HFF-Myc (cell line): ENCODE measurements at regions not wholly inside any gene's neighbourhood (a gene's known extent, or its start where the extent isn't known, plus 50 kb on each side); places are given as distances from the start of the nearest gene placed in this dataset.

Experiments
- DNase-seq: peaks from one replicate; pipeline ENCODE4 v3.0.0-alpha.2; 2011; ENCODE audit warnings: low read depth; ENCODE audit errors: extremely low read depth
- H3K4me3 ChIP-seq: replicated peaks from 2 replicates; pipeline ENCODE4 v1.5.1; 2011; ENCODE audit warnings: low read depth, mild to moderate bottlenecking, control low read depth, low read length
- CTCF ChIP-seq: IDR thresholded peaks from 2 replicates; pipeline ENCODE4 v1.5.1; 2012; ENCODE audit warnings: mild to moderate bottlenecking, low read depth, low read length, control low read depth; ENCODE audit errors: missing control alignments

DNA sequence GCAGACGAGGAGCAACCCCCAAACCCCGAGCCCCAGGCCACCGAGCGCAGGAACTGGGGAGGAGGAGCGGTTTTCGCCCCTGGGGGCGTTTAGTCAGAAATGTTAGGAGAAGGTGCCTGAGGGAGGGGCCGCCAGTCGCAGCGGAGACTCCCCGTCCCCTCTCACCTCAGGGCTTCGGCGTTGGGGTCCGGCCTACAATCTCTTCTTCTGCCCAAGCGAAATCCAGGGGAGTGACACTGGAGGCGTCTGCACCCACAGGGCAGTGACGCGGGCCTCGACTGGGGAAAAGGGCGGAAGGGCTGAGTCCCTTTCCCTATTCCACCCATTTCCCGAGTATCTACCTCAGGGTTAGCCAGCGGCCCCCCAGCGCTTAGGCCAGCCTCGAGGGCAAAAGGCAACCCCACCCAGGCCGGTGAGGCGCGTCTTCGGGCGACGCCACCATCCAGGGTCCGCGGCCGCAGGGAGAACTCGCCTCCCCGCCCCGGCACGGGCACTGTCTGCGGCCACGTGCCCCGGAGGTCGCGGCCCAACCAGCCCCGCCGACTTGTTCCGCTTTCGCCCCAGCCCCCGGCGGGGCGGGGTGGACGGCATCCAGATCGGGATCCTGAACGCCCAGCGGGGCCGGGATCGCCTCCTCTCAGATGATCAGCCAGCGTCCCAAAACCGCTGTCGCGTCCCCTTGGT lies 118.7 kb upstream of the BARHL2 start:
- no peak for TF ChIP-seq CTCF
- H3K4me3 ChIP-seq: no peak overlapping the region
- DNase-seq: no peak

DNA sequence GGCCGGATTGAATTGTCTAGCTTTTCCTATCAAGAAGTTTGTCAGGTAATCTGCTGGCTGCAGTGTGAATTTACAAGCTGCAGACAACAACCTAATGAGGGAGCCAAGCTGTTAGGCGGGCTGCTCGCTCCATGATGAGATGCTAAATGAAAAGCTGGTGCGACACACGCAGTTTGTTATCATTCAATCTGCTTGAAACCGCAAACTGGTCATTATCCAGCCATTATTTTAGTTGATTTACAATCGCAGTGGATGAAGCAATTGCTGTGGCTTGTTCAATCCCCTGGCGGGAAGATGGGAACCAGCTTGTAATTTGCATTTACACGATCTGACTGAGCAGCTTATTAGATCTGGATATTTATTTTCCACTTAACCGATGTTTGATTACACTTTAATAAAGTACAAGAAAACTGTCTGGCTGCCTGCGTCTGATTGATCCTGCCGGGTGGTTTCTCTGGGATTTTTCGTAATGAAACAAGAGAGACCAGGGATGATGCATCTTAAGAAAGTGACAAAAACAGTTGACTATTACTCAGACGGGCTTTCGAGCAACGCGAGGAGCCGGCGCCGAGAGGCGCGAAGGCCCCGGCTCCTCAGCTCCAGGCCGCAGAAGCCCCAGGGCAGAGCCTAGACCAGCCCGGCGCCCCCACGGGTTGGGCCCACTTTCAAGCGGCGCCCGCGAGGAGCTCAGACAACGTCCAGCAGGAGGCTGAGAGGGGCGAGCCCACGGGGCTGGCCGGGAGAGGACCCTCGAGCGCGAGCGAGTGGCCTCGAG lies 118.0 kb upstream of the BARHL2 start:
- DNase-seq: no peak
- no peak overlapping the region for H3K4me3 ChIP-seq
- TF ChIP-seq CTCF: no peak

- no peak overlapping the region for H3K4me3 ChIP-seq
- no peak for DNase-seq
- no peak for TF ChIP-seq CTCF
These were observed 117.3 kb upstream of the BARHL2 start for GRCh38 chr1:90834354-90834885.

DNA sequence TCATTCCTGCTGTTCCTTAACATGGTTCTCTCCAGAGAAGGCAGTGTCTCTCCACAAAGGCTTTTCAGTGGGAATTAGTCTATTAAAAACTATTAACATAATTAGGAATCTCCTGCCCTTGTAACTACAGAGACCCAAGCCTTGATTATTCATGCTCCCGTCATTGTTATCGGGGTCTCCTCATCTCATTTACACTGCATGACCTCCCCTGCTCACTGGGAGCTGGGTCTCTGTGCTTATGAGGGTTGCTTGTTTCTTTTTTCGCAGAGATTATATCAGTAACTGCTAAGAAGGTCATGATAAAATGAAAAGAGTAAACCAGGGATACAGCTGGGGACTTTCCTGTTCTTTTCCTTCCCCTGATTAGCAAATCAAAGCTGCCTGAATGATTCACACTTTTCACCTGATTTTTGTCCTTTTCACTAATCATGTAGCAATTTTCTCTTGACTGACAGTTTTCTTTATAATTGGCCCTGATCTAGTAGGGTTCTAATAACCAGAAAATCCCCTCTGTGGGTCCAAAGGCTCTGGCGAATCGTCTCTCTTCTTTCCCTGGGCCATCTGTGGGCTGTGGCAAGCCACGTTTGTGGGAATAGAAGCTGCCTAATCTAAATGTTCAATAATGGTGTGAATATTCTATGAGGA lies 116.5 kb upstream of the BARHL2 start:
- DNase-seq: no peak
- H3K4me3 ChIP-seq: no peak overlapping the region
- no peak for TF ChIP-seq CTCF

DNA sequence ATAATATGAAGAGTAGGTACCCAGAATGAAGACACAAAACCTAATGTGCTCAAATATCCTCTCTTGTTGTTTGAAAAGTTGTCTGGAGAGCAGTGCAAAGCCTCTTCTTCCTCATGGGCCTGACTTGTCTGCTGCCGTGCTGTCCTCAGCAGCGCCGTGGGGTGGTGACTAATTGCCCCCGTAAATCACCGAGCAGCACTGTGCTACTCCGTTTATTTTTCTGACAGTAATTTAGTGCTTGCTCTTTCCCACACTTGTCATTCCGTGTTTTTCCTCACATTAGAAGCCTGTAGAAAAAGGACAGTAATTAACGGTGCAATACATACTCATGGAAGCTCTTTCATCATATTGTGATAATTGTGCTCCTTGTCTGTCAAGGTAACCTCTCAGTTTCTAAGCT lies 114.8 kb upstream of the BARHL2 start:
- no peak for TF ChIP-seq CTCF
- no peak for DNase-seq
- no peak overlapping the region for H3K4me3 ChIP-seq

DNA sequence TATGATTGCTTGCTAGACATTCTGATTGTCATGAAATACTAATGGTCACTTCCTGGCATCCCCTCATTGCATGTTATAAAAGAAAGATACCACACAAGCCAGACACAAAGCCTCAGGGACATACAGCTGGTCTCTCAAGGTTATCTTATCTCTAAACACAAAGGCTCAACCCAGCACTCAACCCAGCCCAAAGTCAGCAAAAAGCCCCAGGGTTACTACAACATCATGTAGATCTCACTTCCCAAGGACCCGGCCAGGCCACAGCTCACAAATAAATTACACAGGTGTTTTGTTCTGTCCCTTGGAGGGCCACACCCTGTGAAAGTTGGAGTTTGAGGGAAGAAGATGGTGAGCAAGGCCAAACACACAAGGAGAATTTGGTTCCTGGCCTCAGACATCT lies 109.7 kb upstream of the BARHL2 start:
- DNase-seq: no peak
- H3K4me3 ChIP-seq: no peak overlapping the region
- no peak for TF ChIP-seq CTCF
